ENCODE measurements at regions not wholly inside any gene's neighbourhood (a gene's known extent, or its start where the extent isn't known, plus 50 kb on each side); places are given as distances from the start of the nearest gene placed in this dataset.
"Not testable (repeated sequence)": the region's sequence is repeated elsewhere in the genome, so short reads cannot be mapped to it uniquely, and the experiment has no call there.

- ATAC-seq (no peak), DNase-seq (no peak)
Observed at GRCh38 chr9:108397286-108397685, 458.5 kb downstream of the ACTL7B start.

GRCh38 chr9:108396611-108397010 is 459.2 kb downstream of the ACTL7B start:
- intact Hi-C loops (cut with DNase I), result no loop called here
- H3K4me1 ChIP-seq, result no peaks in the 10 kb centered on the region
- no peaks in the 10 kb centered on the region for H3K27me3 ChIP-seq
- ATAC-seq (no peak), DNase-seq (no peak)
- H3K9me3 ChIP-seq, result peaks cover 0 to 7% (median 0%) of the 10 kb centered on the region in 11 donors
- TF ChIP-seq CTCF (IDR thresholded peaks at IDR 0.05), result no peak
- H3K4me3 ChIP-seq, result no peak overlapping the region
- no peak overlapping the region for H3K27ac ChIP-seq
- H3K36me3 ChIP-seq, result no peaks in the 10 kb centered on the region

More at GRCh38 chr9:108397286-108397685, 458.5 kb downstream of the ACTL7B start:
- intact Hi-C loops (cut with DNase I), result no loop called here
- H3K27me3 ChIP-seq, result no peaks in the 10 kb centered on the region
- no peak for TF ChIP-seq CTCF (IDR thresholded peaks at IDR 0.05)
- H3K4me3 ChIP-seq, result no peak overlapping the region
- no peak overlapping the region for H3K27ac ChIP-seq
- H3K9me3 ChIP-seq, result peaks cover 0 to 7% (median 0%) of the 10 kb centered on the region in 11 donors
- H3K36me3 ChIP-seq, result no peaks in the 10 kb centered on the region
- H3K4me1 ChIP-seq, result no peaks in the 10 kb centered on the region

- no peak overlapping the region for H3K27ac ChIP-seq
- intact Hi-C loops (cut with DNase I), result no loop called here
- H3K27me3 ChIP-seq, result no peaks in the 10 kb centered on the region
- H3K4me1 ChIP-seq, result no peaks in the 10 kb centered on the region
- TF ChIP-seq CTCF (IDR thresholded peaks at IDR 0.05), result no peak
- DNase-seq (no peak), ATAC-seq (no peak)
- WGBS, 2 donors, result 65 to 72% methylated on average over 4 of the region's 4 CpGs
- no peak overlapping the region for H3K4me3 ChIP-seq
- H3K9me3 ChIP-seq, result peaks cover 0 to 7% (median 0%) of the 10 kb centered on the region in 11 donors
- no peaks in the 10 kb centered on the region for H3K36me3 ChIP-seq
Observed at GRCh38 chr9:108396193-108396592, 459.6 kb downstream of the ACTL7B start.

- intact Hi-C loops (cut with DNase I), result no loop called here
- Histone ChIP-seq H3K4me1 (no peaks in the 10 kb centered on the region), H3K36me3 (no peaks in the 10 kb centered on the region), H3K27me3 (no peaks in the 10 kb centered on the region), H3K9me3 (peaks cover 0 to 7% (median 0%) of the 10 kb centered on the region in 11 donors), H3K27ac (no peak overlapping the region), H3K4me3 (no peak overlapping the region)
- TF ChIP-seq CTCF (IDR thresholded peaks at IDR 0.05), result no peak
- 95 to 97% methylated on average over 4 of the region's 4 CpGs for WGBS, 2 donors
- DNase-seq (no peak), ATAC-seq (no peak)
Observed at GRCh38 chr9:108395421-108395820, 460.4 kb downstream of the ACTL7B start.

GRCh38 chr9:108394726-108395125 is 461.1 kb downstream of the ACTL7B start:
- TF ChIP-seq CTCF (IDR thresholded peaks at IDR 0.05), result no peak
- H3K4me1 ChIP-seq, result no peaks in the 10 kb centered on the region
- H3K4me3 ChIP-seq, result no peak overlapping the region
- H3K36me3 ChIP-seq, result no peaks in the 10 kb centered on the region
- WGBS, 2 donors, result 93 to 94% methylated on average over 13 of the region's 13 CpGs
- peaks cover 0 to 7% (median 0%) of the 10 kb centered on the region in 11 donors for H3K9me3 ChIP-seq
- no peak for ATAC-seq
- H3K27me3 ChIP-seq, result no peaks in the 10 kb centered on the region
- H3K27ac ChIP-seq, result no peak overlapping the region
- no peak for DNase-seq
- intact Hi-C loops (cut with DNase I), result no loop called here

GRCh38 chr9:108393481-108394001 is 462.2 kb downstream of the ACTL7B start:
- H3K4me1 ChIP-seq; H3K4me3 ChIP-seq; DNase-seq; intact Hi-C loops (cut with DNase I); H3K27me3 ChIP-seq; H3K9me3 ChIP-seq; H3K36me3 ChIP-seq; H3K27ac ChIP-seq; ATAC-seq: not testable (repeated sequence)
- WGBS, 2 donors, result 95 to 97% methylated on average over 29 to 31 of the region's 31 CpGs

Data from heart right ventricle (tissue), 16 donors.